GM23248 (cell line): ENCODE measurements at regions not wholly inside any gene's neighbourhood (a gene's known extent, or its start where the extent isn't known, plus 50 kb on each side); places are given as distances from the start of the nearest gene placed in this dataset.

Experiments
- DNase-seq: peaks from one replicate; pipeline ENCODE4 v3.0.0-alpha.2; 2015
- H2AFZ ChIP-seq: fragments of 200-600 bp; sonication (generic); 2 replicates; pipeline ENCODE4 v1.6.1; 2016; ENCODE audit warnings: antibody characterized with exemption
- H3F3A ChIP-seq: fragments of 200-600 bp; sonication (generic); 2 replicates; pipeline ENCODE4 v1.6.1; 2016; ENCODE audit warnings: mild to moderate bottlenecking, antibody characterized with exemption, mixed run types; ENCODE audit not compliant: insufficient read depth
- H3K27ac ChIP-seq: fragments of 200-600 bp; sonication (generic); 2 replicates; pipeline ENCODE4 v1.5.1; 2016; ENCODE audit warnings: mild to moderate bottlenecking
- H3K27me3 ChIP-seq: fragments of 200-600 bp; sonication (generic); replicated peaks from 2 replicates; pipeline ENCODE4 v1.6.1; 2016; ENCODE audit warnings: mild to moderate bottlenecking; ENCODE audit not compliant: insufficient read depth
- H3K36me3 ChIP-seq: fragments of 200-600 bp; sonication (generic); 2 replicates; pipeline ENCODE4 v1.6.1; 2016; ENCODE audit warnings: low read depth, mild to moderate bottlenecking
- H3K4me1 ChIP-seq: fragments of 200-600 bp; sonication (generic); 2 replicates; pipeline ENCODE4 v1.6.1; 2016; ENCODE audit warnings: mild to moderate bottlenecking; ENCODE audit not compliant: insufficient read depth
- H3K4me2 ChIP-seq: fragments of 200-600 bp; sonication (generic); one replicate; pipeline ENCODE4 v1.6.1; 2016; ENCODE audit warnings: mild to moderate bottlenecking; ENCODE audit not compliant: unreplicated experiment
- H3K4me3 ChIP-seq: fragments of 200-600 bp; sonication (generic); 2 replicates; pipeline ENCODE4 v1.5.1; 2016; ENCODE audit warnings: mild to moderate bottlenecking
- H3K79me2 ChIP-seq: fragments of 200-600 bp; sonication (generic); 2 replicates; pipeline ENCODE4 v1.6.1; 2016; ENCODE audit warnings: mild to moderate bottlenecking; ENCODE audit not compliant: insufficient read depth
- H3K9ac ChIP-seq: fragments of 200-600 bp; sonication (generic); 2 replicates; pipeline ENCODE4 v1.6.1; 2016; ENCODE audit warnings: mild to moderate bottlenecking
- H3K9me2 ChIP-seq: fragments of 200-600 bp; sonication (generic); 2 replicates; pipeline ENCODE4 v1.6.1; 2016; ENCODE audit warnings: mixed run types, mild to moderate bottlenecking, moderate library complexity; ENCODE audit not compliant: insufficient read depth
- H3K9me3 ChIP-seq: fragments of 200-600 bp; sonication (generic); one replicate; pipeline ENCODE4 v1.6.1; 2017; ENCODE audit warnings: low read depth
- H4K20me1 ChIP-seq: fragments of 200-600 bp; sonication (generic); 2 replicates; pipeline ENCODE4 v1.6.0; 2016; ENCODE audit not compliant: insufficient read depth
- EZH2 ChIP-seq: fragments of 200-600 bp; sonication (generic); IDR thresholded peaks from 2 replicates; pipeline ENCODE4 v1.6.1; 2018; ENCODE audit warnings: antibody characterized with exemption, mild to moderate bottlenecking; ENCODE audit not compliant: insufficient read depth, poor library complexity, severe bottlenecking
- EZH2phosphoT487 ChIP-seq: fragments of 200-600 bp; sonication (generic); IDR thresholded peaks from 2 replicates; pipeline ENCODE4 v1.6.1; 2018; ENCODE audit warnings: antibody characterized with exemption, moderate library complexity, mild to moderate bottlenecking, low read depth; ENCODE audit not compliant: insufficient read depth
- WGBS, 2 experiments: methylation state at CpG; one replicate each; pipeline ENCODE4 v1.1.6; 2015 to 2017; ENCODE audit warnings: low lambda C conversion rate in 2 of 2, low coverage in 1 of 2; ENCODE audit errors: missing lambda C conversion rate in 2 of 2; 5-methylcytosine and 5-hydroxymethylcytosine counted together
- in situ Hi-C: fragments of 300-500 bp; cut with MboI; formaldehyde crosslinking; loops from 2 replicates; pipeline ENCODE4 v1.15.0; 2020

DNA sequence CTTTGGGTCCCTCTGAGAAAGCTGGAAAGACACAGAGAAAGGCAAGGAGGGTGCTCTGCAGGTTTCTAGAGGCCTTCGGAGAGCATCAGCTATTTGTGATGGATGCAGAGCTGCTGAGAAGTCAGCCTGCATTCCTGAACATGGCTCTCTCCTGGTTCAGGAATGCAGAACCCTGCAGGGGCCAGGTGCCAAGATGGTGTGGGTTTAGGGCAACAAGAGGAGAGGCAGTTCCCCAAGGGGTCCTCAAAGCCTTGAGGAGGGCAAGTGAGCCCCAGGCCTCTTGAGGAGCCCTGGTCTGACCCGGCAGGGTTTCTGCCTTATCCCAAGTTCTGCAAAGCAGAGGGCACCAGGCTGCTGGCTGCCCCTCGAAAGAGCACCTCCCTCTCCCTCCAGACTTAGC lies 93.3 kb downstream of the HS1BP3 start:
- DNase-seq: no peak
- Histone ChIP-seq H3K4me3 (no peak overlapping the region), H3K9me2 (no peaks in the 10 kb centered on the region), H3K4me1 (peaks cover 10% of the 10 kb centered on the region), H3K27me3 (no peaks in the 10 kb centered on the region), H3K9ac (no peak overlapping the region), H3F3A (no peaks in the 10 kb centered on the region), H2AFZ (no peak overlapping the region), H3K4me2 (no peak overlapping the region), H4K20me1 (no peaks in the 10 kb centered on the region), H3K9me3 (no peaks in the 10 kb centered on the region), H3K36me3 (no peaks in the 10 kb centered on the region), H3K27ac (no peak overlapping the region), H3K79me2 (no peaks in the 10 kb centered on the region)
- in situ Hi-C loops: no loop called here
- TF ChIP-seq EZH2 (no peak), EZH2phosphoT487 (no peak)
- 96 to 100% methylated on average over 3 of the region's 3 CpGs for WGBS, 2 experiments

DNA sequence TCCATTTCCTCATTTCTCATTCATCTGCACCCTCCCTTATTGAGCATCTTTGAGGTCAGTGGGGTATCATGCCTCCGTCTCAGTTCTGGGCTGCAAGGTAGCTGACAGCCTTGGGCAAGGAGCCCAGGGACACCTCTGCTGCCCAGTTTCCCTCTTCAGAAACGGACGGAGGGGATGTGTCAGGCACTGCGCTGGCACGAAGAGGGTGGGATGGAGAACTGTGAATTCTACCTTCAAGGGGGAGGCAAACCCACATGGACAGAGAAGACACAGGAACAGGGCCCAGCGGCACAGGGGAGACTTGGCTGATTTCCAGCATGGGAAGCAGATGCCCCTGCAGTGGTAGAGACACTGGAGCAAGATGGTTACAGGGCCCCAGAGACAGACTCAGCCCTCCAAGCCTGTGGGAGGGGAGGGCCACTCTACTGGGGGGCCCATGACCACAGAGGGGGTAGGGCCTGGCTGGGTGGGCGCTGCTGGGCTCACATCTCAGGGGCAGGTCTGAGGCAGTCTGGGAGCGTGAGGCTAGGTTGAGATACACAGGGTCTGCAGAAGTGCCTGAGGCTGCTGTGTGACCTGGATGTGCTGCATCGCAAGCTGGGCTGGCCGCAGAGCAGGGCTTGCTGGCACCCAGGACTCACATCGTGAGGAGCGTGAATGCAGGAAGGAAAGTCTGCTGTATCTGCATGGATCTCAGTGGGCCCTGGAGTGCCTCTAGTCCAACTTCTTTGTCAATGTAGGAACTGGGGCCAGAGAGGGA lies 92.3 kb downstream of the HS1BP3 start:
- in situ Hi-C loops: no loop called here
- Histone ChIP-seq H3K27me3 (no peaks in the 10 kb centered on the region), H3K9ac (no peak overlapping the region)

DNA sequence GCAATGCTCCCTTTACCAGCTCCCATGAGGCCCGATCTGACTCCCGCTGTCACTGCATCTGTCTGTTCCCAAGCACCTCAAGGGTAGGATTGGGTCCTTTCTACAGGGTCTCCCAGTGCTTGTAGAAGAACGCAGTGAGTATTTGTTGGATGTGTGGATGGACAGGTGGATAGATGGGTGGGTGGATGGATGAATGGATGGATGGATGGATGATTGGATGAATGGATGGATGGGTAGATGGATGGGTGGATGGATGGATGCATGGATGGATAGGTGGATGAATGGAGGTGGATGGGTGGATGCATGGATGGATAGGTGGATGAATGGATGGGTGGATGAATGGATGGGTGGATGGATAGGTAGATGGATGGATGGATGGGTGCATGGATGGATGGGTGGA lies 91.6 kb downstream of the HS1BP3 start:
- H3K4me2 ChIP-seq: no peak overlapping the region
- no peak overlapping the region for H2AFZ ChIP-seq
- no peak overlapping the region for H3K9ac ChIP-seq
- no peaks in the 10 kb centered on the region for H4K20me1 ChIP-seq
- H3K4me1 ChIP-seq: peaks cover 23% of the 10 kb centered on the region
- no peak overlapping the region for H3K27ac ChIP-seq
- no peaks in the 10 kb centered on the region for H3K36me3 ChIP-seq
- DNase-seq: no peak
- H3K4me3 ChIP-seq: no peak overlapping the region
- no peaks in the 10 kb centered on the region for H3F3A ChIP-seq
- 97 to 98% methylated on average over 3 of the region's 3 CpGs for WGBS, 2 experiments
- H3K79me2 ChIP-seq: no peaks in the 10 kb centered on the region
- no peaks in the 10 kb centered on the region for H3K9me3 ChIP-seq
- H3K27me3 ChIP-seq: no peaks in the 10 kb centered on the region
- in situ Hi-C loops: no loop called here
- H3K9me2 ChIP-seq: no peaks in the 10 kb centered on the region
- no peak for TF ChIP-seq EZH2phosphoT487
- no peak for TF ChIP-seq EZH2

More for the DNA sequence above, 92.3 kb downstream of the HS1BP3 start:
- Histone ChIP-seq H3K9me3 (no peaks in the 10 kb centered on the region), H4K20me1 (no peaks in the 10 kb centered on the region), H2AFZ (no peak overlapping the region), H3K9me2 (no peaks in the 10 kb centered on the region), H3K36me3 (no peaks in the 10 kb centered on the region), H3K4me3 (no peak overlapping the region), H3K79me2 (no peaks in the 10 kb centered on the region), H3K4me1 (peaks cover 17% of the 10 kb centered on the region), H3K27ac (no peak overlapping the region), H3F3A (no peaks in the 10 kb centered on the region), H3K4me2 (no peak overlapping the region)
- DNase-seq: no peak
- 91 to 92% methylated on average over 12 of the region's 12 CpGs for WGBS, 2 experiments
- no peak for TF ChIP-seq EZH2phosphoT487
- no peak for TF ChIP-seq EZH2

DNA sequence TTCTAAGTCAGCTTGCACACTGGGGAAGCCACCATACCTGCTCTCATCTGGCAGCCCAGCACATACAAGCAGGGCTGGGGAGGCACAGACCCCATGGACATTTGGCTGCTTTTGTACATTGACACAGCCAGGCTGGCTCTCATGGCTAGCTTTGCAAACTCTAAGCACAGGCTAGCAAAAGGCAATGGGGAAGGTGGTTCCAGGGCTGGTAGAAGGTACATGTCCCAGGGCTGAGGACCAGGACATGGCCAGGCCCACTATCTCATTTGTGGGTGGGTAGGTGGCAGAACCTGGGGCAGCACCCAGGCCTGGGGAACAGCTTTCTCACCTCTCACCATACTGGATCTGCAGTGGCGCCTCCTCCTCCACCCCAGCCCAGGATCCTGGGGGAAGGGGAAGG lies 90.9 kb downstream of the HS1BP3 start:
- no peaks in the 10 kb centered on the region for H3F3A ChIP-seq
- H3K4me1 ChIP-seq: peaks cover 23% of the 10 kb centered on the region
- WGBS, 2 experiments: 100% methylated on average over 1 of the region's 1 CpG
- no peak for DNase-seq
- in situ Hi-C loops: no loop called here
- H3K27me3 ChIP-seq: no peaks in the 10 kb centered on the region
- H3K9ac ChIP-seq: no peak overlapping the region
- H3K4me3 ChIP-seq: no peak overlapping the region
- H3K9me2 ChIP-seq: no peaks in the 10 kb centered on the region
- H4K20me1 ChIP-seq: no peaks in the 10 kb centered on the region
- H3K4me2 ChIP-seq: no peak overlapping the region
- no peak overlapping the region for H3K27ac ChIP-seq
- TF ChIP-seq EZH2 (no peak), EZH2phosphoT487 (no peak)
- H2AFZ ChIP-seq: no peak overlapping the region
- no peaks in the 10 kb centered on the region for H3K79me2 ChIP-seq
- no peaks in the 10 kb centered on the region for H3K9me3 ChIP-seq
- no peaks in the 10 kb centered on the region for H3K36me3 ChIP-seq
